ENCODE measurements at regions not wholly inside any gene's neighbourhood (a gene's known extent, or its start where the extent isn't known, plus 50 kb on each side); places are given as distances from the start of the nearest gene placed in this dataset.
"Not testable (repeated sequence)": the region's sequence is repeated elsewhere in the genome, so short reads cannot be mapped to it uniquely, and the experiment has no call there.

DNA sequence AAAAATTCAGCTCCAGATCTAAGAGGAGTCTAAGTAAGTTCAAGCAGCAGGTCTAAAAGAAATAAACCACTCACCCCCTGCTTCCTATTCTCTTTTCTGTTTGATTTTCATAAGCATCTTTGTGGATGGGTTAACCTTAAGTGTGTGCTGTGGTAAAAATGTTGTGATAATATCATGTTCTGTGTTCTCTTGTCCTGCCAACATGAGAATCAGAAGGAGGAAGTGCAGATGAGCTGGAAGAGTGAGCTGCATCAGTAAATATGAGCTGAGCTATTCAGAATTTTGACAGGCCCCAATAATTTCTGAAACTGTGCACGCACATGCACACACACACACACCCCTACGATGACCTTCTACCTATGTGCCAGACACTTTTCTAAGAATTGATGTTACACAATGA is 186.5 kb upstream of the ANKRD55 start:
- no peak for DNase-seq

DNA sequence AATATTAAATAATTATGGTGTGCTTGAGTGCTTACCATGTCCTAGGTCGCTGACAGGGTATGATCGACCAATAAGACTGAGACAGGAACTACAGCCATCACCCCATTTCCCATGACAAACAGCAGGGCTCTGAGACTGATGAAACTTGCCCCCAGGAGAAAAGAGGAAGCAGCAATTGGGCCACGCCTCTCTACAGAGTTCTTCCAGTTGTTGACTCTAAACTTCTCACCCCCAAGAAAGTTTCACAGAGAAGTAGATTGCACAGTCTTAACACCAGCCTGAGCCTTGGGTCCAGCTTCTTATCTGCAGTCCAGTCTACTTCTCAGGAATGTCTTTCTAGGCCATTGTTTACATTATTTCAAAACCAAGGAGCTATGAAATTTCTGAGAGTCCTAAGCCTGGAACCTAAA is 182.2 kb upstream of the ANKRD55 start:
- peak; percentile 2 for DNase-seq

DNA sequence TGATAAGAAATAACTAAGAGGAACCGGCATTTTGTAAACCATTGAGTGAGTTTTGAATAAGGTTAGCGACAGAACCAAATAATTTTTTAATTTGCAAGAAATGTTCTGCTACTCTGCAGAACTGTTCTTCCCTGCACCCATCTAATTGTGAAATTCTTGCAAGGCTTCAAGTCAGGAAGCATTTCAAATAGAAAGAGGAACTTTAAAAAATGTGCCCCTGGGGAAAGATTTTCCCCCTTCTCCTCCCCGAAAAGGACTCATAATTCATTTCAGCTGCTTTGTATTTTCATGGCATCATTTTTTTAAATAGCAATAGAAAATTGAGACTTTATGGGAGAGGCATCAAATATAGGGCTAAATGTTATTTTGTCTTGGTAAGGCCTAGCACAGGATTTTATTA is 180.9 kb upstream of the ANKRD55 start:
- DNase-seq = no peak

DNA sequence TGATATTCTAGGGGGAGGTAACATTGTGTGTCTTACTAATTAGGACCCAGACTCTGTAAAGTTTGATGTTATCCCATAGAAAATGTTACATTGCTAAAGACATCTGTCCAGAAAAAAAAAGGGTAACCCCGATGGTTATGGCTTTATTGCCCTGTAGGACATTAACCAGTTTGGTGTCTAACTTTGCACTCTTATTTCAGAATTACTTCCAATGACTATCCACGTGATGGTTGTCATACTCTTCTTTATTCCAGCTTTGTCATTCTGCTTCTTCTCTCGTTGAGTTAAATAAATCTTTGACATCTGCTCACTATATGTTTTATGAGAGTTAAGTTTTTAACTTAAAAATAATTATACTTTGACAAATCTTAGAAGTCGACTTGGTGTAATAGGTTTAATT is 180.4 kb upstream of the ANKRD55 start:
- DNase-seq = no peak

DNA sequence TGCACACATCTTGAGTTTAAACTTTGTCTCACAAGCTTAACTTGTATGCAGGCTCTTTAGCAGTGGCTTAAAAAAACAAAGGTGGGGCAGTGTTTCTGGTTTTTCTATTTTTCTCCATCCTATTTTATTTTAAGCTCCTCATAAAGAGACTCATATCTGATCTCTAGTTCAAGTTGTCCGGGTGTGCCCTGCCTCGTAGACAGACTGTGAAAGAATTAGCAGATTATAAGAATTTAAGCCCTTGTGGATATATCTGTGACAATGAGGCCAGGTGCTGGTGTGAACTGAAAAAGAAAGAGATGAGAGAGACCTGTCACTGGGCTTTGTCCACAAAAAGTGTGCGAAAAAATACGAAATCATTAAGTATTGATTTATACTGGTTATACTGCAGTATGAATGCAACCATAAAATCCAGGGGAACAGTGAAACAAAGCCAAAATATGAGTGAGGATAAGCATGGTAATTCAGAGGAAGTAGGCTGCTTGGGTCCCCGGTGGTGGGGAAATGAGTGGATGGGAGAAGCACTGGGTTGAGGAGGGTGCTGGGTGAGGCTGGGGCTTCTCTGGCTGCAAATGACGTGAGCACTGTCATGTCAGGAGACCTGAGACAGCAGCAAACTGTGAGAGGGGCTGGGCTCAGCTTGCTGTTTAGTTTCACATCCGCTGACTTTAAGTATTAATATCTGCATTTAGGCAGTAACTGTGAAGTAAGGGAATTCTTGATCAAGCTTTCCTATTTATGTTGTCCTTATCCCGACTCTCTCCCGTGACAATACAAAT is 179.7 kb upstream of the ANKRD55 start:
- DNase-seq = no peak

DNA sequence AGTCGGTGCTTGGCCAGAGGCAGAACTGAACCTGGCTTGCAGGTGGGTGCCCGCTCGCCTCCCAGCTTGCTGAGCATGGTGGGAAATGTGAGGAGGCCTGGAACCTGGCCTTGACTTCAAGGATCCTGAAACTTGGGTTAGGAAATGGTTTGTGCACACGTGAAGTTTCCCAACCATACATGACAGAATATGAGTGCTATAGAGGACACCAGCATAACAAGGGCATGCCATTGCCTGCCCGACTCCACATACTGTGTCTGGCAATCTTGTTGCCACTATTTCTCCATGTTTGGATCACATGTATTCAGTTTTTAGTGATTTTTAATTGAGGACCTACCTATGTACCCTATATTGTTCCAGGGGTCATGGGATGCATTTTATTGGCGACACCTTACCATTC is 177.6 kb upstream of the ANKRD55 start:
- DNase-seq = no peak

DNA sequence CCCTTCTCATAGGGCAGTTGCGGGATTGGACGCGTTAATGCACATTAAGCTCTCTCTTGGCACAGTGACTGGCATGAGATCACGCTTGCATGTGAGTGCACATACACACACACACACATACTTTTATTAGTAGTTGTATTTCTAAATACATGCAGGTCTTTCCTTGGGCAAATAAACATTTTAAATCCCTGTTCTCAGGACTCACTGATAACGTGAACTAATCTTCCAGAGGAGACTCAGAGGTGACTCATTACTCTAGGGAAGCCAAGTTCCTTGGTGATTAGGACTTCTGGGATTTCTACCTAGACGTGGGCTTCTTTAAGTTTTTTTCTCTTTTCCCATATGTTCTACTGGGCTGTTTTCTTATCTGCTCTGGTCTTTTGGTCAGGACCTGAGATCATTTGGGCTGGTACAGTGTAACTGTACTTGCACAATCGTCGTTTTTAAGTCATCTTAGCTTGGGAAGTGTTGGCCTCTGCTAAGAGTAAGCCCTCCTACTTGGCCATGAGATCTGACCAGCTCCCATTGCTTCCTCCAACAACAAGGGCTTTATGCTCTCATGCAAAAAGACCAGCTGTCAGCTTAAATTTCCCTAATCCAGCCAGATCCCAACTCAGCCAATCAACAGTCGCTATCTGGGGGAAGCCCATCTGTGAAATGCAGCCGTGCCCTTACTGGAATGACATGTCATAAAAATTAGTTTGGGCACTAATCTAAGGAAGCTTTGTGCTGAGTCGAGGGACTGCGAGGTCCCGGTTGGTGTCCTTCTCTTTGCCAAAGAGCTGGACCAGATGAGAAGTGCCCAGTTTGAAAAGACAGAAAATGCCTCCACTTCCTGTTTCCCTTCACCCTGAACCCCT is 176.4 kb upstream of the ANKRD55 start:
- DNase-seq = peak; percentile 4

DNA sequence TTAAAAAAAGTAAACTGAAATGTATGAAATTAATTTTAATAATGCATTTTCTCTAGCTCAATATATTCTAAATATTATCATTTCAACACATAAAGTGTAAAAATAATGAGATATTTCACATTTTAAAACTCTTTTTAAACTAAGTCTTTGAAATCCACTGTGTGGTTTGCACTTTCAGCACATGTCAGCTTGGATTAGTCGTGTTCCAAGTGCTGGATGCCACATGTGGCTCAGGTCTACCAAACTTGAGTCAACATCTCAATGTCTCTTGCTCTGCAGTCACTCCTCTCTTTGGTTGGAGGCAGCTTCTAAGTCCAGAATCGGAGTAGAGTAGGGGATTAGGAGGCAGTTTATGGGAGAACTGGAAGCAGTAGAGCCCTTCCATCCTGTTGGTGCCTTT is 173.7 kb upstream of the ANKRD55 start:
- no peak for DNase-seq

DNA sequence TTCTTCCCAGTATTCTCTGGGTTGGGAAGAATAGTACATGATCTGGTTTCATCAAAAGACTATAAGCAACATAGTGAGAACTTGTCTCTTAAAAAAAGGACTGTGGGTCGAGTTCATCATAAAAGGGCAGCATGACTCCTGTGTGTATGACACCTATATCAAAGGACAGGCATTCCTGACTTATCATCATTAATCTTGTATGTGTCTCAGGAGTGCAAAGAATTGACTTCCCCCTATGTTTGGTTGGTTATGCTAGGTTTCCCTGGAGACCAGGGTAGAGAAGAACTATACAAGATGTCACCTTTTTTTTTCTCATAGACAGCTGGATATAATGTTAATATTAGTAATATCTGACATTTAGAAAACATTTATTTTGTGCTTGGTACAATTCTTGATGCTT is 173.1 kb upstream of the ANKRD55 start:
- no peak for DNase-seq

DNA sequence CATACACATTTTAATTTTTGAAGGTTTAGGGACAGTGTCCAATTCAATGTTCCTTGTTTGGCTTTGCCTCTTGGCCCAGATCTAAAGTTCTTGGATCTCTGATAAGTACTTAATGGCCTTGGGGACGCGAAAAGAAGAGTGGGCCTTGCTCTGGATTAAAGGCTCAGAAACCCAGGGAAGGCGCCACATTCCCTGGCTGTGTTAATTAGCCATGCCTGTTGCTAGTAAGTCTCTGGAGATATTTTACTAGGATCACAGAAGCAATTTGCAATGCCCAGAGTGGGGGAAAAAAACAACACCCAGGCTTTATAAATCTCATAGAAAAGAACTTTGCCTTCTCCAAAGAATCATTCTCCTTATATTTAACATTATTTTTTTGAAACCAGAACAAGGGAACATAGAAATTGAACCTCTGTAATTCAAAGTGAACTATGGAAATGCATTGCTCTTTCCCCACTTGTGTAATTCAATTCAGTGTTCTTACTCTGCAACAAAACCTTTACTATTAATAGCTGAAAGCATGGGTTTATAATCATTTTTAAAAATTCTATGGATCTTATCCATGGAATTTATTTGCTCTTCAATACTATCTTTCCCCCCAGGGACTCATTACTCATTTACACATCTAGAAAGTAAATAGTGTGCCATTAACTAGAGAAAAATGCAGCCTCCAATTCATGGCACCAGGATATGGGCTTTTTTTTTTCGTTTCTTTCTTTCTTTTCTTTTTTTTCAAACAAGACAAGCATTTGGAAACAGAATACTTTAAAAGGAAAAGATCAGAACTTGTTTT is 172.2 kb upstream of the ANKRD55 start:
- no peak for DNase-seq

DNA sequence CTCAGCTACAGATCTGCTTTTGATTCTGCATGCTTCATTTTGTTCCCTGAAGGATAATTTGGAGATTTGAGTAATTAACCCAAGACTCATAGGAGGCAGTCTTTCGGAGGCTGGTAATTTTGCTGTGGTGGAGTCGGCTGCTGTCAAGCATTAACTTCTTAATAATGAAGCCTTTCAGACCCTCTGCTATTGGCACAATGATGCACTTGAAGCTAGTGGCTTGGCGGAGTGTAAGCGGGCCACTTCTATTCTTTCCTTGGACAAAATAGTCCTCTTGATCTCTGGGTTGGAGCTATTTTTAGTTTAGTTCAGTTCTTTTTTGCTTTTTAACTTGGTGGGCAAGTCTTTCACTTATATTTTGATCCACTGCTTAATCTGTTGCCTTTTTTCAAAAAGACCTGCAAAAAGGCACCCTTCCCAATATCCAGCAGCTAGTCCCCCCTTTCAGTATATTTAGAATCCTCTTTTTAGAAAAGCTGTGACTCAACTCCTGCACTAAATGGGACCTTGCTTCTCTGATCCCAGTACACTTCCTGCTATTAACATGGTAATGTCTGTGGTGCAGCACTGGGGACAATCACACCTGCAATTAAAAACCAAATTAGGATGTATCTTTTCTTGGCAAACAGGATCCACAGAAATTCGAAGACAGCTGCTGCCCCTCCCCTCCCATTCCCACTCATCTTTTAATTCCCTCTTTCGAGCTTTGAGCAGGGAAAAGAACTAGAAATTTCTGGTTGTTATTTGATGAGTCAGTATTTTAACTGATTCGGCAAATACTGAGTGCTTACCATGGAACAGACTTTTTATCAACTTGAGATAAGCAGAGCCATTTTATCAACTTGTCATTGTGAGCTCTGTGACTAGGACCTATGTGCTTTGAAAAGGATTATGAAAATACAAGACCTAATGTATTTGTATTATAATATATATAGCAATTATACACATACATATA is 169.4 kb upstream of the ANKRD55 start:
- DNase-seq = no peak

DNA sequence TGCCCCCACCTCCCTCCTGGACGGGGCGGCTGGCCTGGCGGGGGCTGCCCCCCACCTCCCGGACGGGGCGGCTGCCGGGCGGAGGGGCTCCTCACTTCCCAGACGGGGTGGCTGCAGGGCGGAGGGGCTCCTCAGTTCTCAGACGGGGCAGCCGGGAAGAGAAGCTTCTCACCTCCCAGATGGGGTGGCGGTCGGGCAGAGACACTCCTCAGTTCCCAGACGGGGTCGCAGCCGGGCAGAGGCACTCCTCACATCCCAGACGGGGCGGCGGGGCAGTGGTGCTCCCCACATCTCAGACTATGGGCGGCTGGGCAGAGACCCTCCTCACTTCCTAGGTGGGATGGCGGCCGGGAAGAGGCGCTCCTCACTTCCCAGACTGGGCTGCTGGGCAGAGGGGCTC is 164.7 kb upstream of the ANKRD55 start:
- not testable (repeated sequence) for DNase-seq

DNA sequence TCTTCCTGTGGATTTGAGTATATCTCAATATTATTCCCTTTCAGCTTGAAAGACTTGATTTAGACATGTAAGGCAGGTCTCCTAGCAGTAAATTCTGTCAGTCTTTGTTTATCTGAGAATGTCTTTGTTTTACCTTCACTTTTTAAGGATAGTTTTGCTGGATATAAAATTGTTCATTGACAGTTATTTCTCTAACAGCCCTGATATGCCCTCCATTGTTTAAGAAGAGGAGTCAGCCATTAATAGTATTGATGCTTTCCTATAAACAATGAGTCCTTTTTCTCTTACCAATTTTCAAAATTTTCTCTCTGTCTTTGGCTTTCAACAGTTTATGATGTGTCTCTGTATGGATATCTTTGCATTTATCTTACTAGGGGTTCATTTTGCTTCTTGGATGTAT is 163.5 kb upstream of the ANKRD55 start:
- no peak for DNase-seq

DNA sequence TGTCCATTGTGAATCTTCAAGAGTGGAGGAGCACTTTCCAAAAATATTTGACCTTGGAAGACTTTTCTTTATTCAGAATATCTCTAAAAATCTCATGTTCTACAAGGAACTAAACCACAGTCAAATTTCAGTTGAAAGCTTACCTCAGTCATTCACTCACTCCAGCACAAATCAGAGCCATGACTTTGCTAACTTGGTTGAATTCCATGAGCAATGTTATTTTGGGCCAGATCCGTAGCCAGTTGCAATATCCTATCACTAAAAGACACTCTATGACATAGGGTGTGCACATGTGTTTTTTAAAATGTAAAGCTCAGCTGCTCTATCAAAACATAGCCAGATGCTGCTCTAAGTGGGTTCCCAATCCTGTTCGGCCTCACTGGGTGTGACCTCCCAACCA is 156.1 kb upstream of the ANKRD55 start:
- no peak for DNase-seq

DNA sequence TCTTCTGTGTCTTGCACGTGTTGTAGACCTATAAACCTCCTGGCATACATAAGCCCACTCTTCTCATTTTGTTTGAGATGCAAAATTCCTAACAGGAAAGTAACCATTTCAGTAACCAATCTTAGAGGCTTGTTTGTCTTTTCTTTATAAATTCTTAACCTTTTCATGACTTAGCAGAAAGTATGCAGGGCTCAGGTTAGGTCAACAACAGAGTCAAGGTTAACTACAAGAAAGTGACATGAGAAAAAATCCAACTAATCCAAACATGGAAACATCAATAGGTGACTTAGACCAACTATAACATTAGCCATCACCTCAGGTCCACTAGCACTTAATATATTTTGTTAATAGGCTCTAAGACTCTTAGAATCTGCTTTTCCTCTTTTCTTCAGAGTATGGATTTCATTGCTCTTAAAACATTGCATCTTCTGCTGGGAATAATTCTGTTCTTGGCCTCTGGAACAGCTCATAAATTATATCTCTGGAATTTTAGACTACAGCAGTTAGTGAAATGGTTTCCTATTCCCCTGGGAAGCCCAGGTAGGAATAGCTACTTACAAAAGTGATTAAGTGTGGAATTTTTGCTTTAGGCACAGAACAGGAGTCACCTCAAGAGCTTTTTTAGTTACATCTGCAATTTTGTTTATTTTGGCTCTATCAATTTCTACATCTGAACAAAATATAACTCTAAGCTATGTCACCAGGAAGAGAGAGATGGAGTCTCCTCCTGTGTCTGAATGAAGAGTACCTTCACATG is 155.3 kb upstream of the ANKRD55 start:
- no peak for DNase-seq

DNA sequence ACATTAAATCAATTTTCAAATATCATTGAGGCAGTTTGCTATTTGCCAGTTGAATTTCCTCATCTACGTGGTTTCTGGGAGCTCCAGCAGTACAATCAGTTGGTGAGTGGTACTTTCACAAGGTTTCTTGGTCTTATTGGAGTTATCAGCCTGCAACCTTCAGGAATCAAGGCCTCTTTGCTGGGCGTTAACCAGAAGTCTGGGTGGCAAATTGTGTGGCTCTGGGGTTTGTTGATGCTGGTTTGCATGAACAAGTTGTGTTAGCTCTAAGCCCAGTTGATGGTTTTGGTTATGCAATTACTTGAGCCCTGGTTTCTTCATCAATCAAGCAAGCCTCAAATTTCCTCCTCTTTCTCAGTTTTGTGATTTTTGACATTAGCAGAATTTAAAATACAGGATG is 152.9 kb upstream of the ANKRD55 start:
- DNase-seq = no peak

DNA sequence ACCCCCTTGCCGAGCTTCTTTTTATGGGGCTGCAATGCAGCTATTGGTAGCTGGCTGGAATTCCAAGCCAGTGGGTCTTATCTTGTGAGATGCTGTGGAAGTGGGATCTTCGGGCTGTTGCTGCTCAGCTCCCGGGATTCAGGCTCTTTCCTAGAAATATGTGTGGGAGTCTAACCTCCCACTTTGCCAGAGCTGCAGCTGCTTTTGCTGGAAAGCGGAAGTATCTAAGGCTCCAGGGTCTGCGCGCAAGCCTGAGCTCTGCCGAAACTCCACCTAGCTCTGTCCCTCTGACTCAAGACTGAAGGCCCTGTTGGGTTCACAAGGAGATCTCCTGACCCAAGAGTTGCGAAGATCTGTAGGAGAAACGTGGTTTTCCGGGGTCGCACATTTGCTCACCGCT is 151.1 kb upstream of the ANKRD55 start:
- DNase-seq = no peak

DNA sequence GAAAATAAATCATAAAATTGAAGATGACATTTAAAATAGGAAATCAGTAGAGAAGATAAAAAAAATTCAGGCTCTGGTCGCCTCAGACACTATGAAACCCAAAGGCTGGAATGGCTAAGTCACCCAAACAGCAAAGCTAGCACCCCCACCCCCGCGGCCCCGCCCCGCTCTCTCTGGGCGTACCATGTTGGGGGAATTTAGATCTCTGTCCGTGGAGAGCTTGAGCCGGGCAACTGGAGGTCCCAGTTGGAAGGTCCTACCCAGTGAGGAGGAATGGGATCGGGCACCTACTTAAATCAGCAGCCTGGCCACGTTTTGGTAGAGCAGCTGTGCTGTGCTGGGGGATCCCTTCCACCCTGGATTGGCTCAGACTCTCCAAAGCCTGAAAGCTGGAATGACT is 150.6 kb upstream of the ANKRD55 start:
- DNase-seq = no peak

DNA sequence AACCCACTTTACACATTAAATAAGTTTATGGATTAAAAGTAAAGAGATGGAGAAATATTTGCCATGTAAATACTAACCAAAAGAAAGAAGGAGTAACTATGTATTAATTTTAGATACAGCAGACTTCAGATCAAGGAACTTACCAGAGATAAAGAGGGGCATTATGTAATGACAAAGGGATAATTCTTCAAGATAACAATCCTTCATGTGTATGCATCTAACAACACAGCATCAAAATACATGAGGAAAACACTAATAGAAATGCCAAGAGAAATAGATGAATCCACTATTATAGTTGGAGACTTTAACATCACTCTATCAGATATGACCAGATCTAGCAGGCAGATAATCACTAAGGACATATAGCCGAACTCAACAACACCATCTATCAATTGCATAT is 149.8 kb upstream of the ANKRD55 start:
- no peak for DNase-seq

DNA sequence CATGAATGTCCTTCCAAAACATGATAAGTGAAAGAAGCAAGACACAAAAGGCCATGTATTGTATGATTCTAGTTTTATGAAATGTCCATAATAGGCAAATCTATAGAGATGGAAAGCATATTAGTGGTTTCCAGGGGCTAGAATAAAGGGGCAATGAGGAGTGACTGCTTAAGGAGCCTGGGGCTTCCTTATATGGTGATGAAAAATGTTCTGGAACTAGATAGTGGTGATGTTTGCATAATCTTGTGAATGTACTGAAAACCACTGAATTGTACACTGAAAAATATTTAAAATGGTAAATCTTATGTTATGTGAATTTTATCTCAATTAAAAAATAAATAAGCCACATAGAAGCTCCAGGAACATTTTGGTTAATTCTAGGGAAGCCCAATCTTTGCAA is 144.4 kb upstream of the ANKRD55 start:
- no peak for DNase-seq

DNA sequence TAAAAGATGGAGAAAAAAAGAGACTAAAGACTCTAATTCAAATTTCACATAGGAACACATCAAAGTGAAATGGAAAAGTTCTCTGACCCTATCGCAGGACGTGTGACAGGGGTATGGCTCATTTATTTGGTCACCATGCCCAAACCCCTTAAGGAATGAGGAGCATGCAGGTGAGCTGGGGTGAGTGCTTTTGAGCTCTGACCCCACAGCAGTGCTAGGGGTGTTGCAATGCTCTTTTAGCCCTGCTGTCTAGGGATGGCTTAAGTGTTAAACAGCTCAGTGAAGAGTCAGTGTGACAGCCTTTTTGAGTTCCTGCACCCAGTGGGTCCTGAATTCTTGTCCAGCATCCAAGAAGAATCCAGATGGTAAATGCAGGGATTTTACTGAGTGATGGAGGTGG is 143.0 kb upstream of the ANKRD55 start:
- DNase-seq = no peak

All from dermis blood vessel endothelial cell (primary cell).